ENCODE measurements at regions not wholly inside any gene's neighbourhood (a gene's known extent, or its start where the extent isn't known, plus 50 kb on each side); places are given as distances from the start of the nearest gene placed in this dataset.

GRCh38 chr1:65681096-65681495 is 111.6 kb upstream of the PDE4B start:
- DNase-seq (ENCODE audit: low read depth) = peak; percentile 64

DNA sequence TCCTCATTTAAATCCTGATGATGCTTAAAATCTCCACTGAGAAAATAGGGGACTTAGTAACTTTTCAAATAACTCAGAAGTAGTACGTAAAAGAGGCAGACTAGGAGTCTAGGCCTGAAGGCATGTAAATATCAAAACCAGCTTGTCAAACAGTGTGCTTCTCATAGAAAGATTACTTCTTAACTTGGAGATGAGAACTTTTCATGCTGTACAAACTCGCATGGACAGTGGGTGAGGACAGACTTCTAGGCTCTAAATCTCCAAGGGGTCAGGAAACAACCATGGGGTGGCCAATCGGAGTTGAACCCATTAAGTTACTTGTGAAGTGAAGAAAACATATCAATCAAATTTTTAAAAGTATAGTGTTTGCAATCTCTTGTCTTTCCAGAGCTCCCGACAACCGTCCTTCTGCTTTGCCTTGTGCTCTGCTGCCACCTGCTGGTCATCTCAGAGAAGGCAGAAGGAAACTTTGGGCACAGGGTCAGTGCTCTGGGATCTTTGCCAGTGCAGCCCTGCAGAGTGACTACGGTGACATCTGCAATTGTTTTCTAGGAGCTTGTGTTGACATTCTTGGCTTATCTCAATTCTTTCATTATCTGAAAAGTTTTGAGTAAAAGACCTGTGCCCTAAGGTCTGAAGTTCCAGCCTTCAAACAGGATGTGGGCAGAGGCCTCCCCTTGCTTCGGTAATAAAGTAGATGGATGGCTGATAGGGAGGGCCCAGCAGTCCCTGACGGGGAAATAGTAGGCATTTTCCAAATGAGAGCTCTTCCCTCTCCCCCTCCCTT is 105.1 kb upstream of the PDE4B start:
- peak; percentile 62 for DNase-seq (ENCODE audit: low read depth)

- DNase-seq (ENCODE audit: low read depth) = no peak
Measured at GRCh38 chr1:65688215-65688566, 104.5 kb upstream of the PDE4B start.

DNA sequence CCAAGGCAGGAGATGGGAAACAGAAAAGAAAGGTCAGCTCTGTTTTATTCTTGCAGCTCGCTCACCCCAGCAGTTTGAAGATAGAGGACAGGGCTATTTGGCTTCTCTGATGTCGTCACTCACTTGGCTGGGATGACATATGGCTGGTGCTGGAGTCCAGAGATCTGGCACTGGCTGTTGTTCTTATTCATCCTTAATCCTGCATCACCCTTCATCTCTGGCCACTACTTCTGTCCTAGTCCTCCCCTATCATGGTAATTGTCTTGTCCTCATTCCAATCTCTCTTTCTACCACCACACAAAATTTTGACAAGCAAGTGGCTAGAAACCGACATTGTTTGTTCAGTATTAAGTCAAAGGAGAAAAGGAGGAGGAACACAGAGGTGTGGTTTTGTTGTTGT is 103.8 kb upstream of the PDE4B start:
- DNase-seq (ENCODE audit: low read depth) = no peak

- no peak for DNase-seq (ENCODE audit: low read depth)
Measured at GRCh38 chr1:65691152-65691900, 101.4 kb upstream of the PDE4B start.

GRCh38 chr1:65691972-65692371 is 100.7 kb upstream of the PDE4B start:
- DNase-seq (ENCODE audit: low read depth) = no peak

DNA sequence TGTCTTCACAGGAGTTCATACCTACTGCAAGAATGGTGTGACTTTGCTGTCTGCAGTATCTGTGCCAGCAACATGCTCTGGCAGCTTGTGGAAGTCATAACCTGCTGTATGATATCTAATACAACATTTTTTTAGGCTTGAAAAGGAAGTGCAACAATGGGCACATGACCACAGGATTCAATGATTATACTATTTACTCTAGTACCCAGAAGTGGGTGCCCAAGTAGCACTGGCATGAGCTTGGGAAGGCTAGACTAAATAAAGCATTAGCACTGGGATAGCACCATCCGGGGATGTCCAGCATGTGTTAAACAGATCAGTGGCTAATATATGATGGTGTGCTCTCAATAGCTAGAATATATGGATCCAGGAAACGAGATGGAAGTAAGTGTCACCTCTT is 98.6 kb upstream of the PDE4B start:
- no peak for DNase-seq (ENCODE audit: low read depth)

GRCh38 chr1:65694933-65695332 is 97.8 kb upstream of the PDE4B start:
- DNase-seq (ENCODE audit: low read depth) = no peak

GRCh38 chr1:65698590-65698989 is 94.1 kb upstream of the PDE4B start:
- DNase-seq (ENCODE audit: low read depth) = no peak

DNA sequence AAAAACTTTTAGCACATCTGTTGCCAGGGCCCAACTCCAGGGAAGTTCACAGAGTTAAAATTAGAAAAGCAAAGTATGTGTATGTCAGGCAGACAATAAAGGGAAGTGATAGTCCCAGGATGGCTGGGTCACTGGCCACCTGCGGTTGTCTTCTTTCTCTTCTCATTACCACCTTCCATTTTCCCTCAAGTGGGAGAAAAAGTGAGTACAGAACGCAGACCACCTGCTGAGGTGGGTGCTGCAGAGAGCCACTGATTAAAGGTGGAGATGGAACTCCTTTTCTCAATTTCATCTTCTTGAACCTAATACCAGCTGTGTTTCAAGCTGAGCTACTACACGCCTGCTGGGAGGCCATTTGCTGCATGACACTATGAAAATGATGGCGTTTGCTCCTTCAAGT is 88.8 kb upstream of the PDE4B start:
- DNase-seq (ENCODE audit: low read depth) = no peak

DNA sequence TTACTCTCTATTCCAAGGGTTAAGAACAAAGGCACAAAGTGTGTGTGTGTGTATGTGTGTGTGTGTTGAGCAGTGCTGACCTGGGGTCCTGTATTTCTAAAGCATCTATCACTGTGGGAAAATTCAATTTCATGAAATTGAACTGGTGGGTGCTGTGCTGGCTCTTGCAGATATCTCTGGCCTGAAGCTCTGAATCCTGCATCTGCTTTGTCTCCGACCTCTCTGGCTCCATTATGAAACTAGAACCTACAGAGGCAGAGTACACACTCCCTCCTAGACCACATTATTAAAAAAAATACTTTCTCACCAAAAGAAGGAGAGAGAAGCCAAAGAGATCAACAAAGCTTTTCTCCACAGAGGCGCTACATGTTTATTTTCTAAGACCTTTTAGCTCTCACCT is 88.4 kb upstream of the PDE4B start:
- DNase-seq (ENCODE audit: low read depth) = no peak

DNA sequence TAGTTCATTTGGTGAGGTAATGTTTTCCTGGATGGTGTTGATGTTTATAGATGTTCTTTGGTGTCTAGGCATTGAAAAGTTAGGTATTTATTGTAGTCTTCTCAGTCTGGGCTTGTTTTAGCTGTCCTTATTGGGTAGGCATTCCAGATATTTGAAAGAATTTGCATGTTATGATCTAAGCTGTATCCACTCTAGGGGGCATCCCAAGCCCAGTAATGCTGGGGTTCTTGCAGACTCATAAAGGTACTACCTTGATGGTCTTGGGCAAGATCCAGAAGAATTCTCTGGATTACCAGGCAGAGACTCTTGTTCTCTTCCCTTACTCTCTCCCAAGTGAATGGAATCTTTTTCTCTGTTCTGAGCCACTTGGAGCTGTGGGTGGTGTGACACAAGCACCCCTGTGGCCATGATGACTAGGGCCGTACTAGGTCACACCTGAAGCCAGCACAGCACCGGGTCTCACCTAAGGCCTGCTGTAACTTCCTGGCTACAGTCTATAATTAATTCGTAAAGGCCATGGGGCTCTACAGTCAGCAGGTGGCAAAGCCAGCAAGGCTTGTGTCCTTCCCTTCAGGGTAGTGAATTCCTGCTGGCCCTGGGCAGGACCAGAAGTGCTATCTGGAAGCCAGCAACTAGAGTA is 74.8 kb upstream of the PDE4B start:
- DNase-seq (ENCODE audit: low read depth) = peak; percentile 43

DNA sequence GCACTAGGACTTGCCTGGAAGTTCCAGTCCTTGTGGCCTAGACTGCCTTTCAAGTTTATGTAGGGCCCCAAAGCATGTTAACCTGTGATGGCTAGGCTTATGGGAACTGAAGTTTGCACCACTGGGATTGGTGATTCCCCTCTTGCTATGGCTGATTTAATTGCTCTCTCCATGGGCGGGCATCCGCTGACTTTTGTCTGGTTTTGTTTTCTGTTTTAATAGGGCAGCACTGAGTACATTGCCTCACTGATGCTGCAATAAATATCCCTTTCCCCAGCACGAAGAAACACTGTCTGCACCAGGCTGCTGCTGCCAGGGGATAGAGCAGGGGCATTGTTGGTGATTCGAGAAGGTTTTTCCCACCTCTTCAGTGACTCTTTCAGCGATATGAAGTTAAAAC is 73.3 kb upstream of the PDE4B start:
- no peak for DNase-seq (ENCODE audit: low read depth)

- no peak for DNase-seq (ENCODE audit: low read depth)
Measured at GRCh38 chr1:65722461-65722860, 70.2 kb upstream of the PDE4B start.

DNA sequence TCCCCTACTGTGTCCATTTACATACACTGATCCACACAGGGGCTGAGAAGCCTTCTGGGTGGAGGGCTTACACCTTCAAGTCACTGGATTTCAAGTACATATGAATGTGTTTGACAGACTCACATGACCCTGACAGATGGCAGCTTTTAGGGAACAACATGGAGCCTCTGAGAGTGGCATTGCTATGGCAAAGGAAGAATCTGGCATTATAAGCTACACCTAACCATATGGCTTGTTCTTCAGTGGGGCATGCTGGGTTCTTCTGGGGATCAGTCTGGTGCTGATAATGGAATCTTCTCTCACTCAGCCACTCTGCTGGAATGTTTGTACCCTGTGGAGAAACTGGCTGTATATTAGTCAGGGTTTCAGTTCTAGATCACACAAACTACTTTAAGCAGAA is 68.5 kb upstream of the PDE4B start:
- no peak for DNase-seq (ENCODE audit: low read depth)

DNA sequence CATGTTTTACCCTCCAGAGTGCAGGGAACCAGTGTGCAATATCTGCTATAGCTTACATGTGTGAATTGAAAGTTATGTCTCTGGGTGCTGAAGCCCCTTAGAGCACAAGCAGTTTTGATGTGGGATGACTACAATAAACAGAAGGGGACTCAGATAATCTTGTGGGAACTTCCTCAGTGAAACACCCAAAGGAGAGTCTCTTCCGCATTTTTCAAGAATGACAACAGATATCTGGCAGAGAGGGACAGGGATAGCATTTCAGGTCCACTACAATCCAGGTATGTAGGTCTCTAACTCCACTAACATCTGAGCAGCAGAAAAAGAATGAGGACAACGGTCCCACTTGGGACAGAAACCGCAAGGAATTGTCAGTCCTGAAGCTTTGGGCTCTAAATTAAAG is 67.6 kb upstream of the PDE4B start:
- no peak for DNase-seq (ENCODE audit: low read depth)

- DNase-seq (ENCODE audit: low read depth) = no peak
Measured at GRCh38 chr1:65728504-65728903, 64.2 kb upstream of the PDE4B start.

DNA sequence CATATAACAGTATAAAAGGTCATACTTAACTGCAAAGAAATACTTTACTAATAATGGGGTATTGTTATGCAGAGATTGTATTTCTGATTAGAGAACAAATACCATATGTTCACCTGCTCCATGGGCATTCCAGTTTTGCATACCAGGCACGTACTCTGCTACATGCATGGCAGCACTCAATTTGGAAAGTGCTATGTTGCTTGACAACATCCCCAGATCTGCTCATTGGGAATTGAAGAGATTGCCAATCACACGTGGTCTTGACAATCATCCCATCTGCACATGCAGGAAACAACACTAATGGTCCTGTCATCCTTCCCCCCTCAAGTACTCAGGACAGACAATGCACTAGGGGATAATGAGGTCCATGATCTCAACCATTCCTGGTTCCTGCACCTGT is 63.4 kb upstream of the PDE4B start:
- no peak for DNase-seq (ENCODE audit: low read depth)

- peak; percentile 56 for DNase-seq (ENCODE audit: low read depth)
Measured at GRCh38 chr1:65734979-65735378, 57.7 kb upstream of the PDE4B start.

DNA sequence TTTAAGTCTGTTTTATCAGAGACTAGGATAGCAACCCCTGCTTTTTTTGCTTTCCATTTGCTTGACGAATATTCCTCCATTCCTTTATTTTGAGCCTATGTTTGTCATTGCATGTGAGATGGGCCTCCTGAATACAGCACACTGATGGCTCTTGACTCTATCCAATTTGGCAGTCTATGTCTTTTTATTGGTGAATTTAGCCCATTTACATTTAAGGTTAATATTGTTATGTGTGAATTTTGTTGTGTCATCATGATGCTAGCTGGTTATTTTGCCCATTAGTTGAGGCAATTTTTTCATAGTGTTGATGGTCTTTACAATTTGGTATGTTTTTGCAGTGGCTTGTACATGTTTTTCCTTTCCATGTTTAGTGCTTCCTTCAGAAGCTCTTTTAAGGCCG is 50.7 kb upstream of the PDE4B start:
- DNase-seq (ENCODE audit: low read depth) = no peak
